ENCODE measurements at regions not wholly inside any gene's neighbourhood (a gene's known extent, or its start where the extent isn't known, plus 50 kb on each side); places are given as distances from the start of the nearest gene placed in this dataset.

DNA sequence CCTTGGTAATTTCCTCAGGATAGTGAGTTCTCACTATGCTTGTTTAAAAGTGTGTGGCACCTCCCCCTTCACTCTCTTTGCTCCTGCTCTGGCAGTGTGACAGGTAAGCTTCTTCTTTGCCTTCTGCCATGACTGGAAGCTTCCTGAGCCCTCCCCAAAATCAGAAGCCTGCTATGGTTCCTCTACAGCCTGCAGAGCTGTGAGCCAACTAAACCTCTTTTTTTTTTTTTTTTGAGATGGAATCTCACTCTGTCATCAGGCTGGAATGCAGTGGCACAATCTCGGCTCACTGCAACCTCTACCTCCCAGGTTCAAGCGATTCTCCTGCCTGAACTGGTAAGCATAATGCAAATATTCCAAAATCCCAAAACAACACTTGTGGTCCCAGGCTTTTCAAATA, 80.0 kb downstream of the SOWAHC start:
- Histone ChIP-seq H3K36me3 (no peaks in the 10 kb centered on the region), H3K27ac (no peak overlapping the region), H3K27me3 (no peaks in the 10 kb centered on the region), H3K4me1 (peaks cover 0 to 40% (median 23%) of the 10 kb centered on the region in 9 donors), H3K4me3 (no peak overlapping the region), H3K9me3 (peaks cover 0 to 6% (median 0%) of the 10 kb centered on the region in 11 donors)
- ATAC-seq (no peak), DNase-seq (no peak)
- intact Hi-C loops (cut with DNase I), result loop anchor here in 4 of 10 donors (5.0 to 10.0 kb wide), 2 partner anchors 79 to 82 kb away; partner anchors contain the start of genes SEPTIN10 (in 4 of the 4) and SOWAHC (in 4 of the 4)
- 27 to 39% methylated on average over 2 of the region's 2 CpGs for WGBS, 2 donors
- TF ChIP-seq, protein P1, sequence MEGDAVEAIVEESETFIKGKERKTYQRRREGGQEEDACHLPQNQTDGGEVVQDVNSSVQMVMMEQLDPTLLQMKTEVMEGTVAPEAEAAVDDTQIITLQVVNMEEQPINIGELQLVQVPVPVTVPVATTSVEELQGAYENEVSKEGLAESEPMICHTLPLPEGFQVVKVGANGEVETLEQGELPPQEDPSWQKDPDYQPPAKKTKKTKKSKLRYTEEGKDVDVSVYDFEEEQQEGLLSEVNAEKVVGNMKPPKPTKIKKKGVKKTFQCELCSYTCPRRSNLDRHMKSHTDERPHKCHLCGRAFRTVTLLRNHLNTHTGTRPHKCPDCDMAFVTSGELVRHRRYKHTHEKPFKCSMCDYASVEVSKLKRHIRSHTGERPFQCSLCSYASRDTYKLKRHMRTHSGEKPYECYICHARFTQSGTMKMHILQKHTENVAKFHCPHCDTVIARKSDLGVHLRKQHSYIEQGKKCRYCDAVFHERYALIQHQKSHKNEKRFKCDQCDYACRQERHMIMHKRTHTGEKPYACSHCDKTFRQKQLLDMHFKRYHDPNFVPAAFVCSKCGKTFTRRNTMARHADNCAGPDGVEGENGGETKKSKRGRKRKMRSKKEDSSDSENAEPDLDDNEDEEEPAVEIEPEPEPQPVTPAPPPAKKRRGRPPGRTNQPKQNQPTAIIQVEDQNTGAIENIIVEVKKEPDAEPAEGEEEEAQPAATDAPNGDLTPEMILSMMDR (IDR thresholded peaks at IDR 0.05), result no peak

DNA sequence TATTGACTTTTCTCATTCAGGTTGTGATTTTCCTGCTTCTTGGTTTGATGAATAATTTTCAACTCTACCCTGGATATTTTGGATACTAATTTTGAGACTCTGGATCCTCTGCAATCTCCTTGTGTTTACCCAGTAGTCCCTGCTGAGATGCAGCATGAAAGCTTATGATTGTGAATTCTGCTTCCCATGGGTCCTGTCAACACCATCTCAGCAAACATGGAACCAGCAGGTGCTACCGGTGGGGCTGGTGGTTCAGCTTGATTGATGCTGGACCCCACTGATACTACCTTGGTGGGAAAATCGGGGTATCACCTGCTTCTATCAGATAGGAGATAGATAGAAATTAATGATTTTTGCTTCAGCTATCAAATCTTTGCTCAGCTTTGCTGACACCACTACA, 81.1 kb downstream of the SOWAHC start:
- TF ChIP-seq, protein P1 (IDR thresholded peaks at IDR 0.05), result no peak
- no peak overlapping the region for H3K4me3 ChIP-seq
- no peak overlapping the region for H3K27ac ChIP-seq
- peaks cover 0 to 45% (median 31%) of the 10 kb centered on the region in 9 donors for H3K4me1 ChIP-seq
- DNase-seq (no peak), ATAC-seq (no peak)
- H3K27me3 ChIP-seq, result no peaks in the 10 kb centered on the region
- 58 to 73% methylated on average over 2 of the region's 2 CpGs for WGBS, 2 donors
- H3K36me3 ChIP-seq, result no peaks in the 10 kb centered on the region
- peaks cover 0 to 6% (median 0%) of the 10 kb centered on the region in 11 donors for H3K9me3 ChIP-seq
- intact Hi-C loops (cut with DNase I), result loop anchor here in 1 of 10 donors (10.0 kb wide), 1 partner anchor 80 kb away; the partner anchor contains the start of genes SEPTIN10 and SOWAHC

DNA sequence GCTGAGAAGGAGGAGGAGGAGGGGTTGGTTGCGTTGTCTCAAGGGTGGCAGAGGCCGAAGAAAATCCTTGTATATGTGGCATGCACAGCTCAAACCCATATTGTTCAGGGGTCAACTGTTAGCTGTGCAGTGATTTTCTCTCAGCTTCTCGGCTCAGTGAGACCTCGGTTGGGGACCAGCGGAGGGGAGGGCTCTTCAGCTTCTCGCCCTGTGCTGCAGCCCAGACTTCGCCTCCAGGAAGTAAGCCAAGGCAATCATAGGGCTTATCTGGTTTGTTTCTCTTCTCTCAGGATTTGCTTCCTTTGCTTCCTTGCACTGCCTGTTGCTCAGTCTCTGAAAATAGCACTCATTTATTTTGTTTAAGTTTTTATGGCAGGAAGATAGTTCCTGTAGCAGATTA, 85.5 kb downstream of the SOWAHC start:
- H3K4me3 ChIP-seq, result peak overlapping the region in 1 of 10 donors; percentile 7
- 19 to 23% methylated on average over 7 of the region's 7 CpGs for WGBS, 2 donors
- H3K4me1 ChIP-seq, result peaks cover 0 to 33% (median 19%) of the 10 kb centered on the region in 9 donors
- no peaks in the 10 kb centered on the region for H3K27me3 ChIP-seq
- no peaks in the 10 kb centered on the region for H3K36me3 ChIP-seq
- TF ChIP-seq, protein P1 (IDR thresholded peaks at IDR 0.05), result no peak
- peak; percentile 58 to 83 (median 74) for ATAC-seq
- peaks cover 0 to 6% (median 0%) of the 10 kb centered on the region in 11 donors for H3K9me3 ChIP-seq
- peak overlapping the region in 4 of 10 donors; percentile 19 to 49 (median 32) for H3K27ac ChIP-seq
- no peak for DNase-seq
- intact Hi-C loops (cut with DNase I), result loop anchor here in 1 of 10 donors (10.0 kb wide), 1 partner anchor 85 kb away; the partner anchor contains the start of genes SEPTIN10 and SOWAHC

DNA sequence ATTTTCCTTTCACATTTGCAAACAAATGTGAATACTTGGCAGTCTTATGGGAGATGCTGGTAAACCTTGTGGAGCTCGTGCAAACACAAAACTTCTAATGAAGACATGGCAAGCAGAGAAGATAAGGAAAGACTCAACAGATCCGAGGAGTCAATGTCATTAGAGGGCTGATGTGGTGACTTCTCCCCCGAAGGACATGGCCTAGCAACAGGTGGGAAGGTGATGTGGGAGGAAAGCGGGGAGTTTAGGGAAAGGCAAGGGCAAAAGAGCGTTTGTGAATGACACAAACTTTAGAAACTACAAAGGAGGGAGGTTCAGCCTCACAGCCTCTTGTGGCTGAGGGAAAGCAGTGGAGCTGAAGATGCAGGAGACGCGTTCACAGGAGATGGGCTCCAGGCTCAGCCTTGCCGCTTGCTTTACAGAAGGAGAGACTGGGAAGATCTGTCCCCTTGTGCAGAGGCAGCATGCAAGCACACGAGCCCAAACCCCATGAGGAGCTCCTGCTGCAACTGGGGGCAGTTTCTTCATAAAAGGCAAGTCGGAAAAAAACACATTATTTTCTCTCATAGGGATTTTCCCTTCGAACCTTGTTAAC, 86.6 kb downstream of the SOWAHC start:
- peaks cover 0 to 33% (median 19%) of the 10 kb centered on the region in 9 donors for H3K4me1 ChIP-seq
- TF ChIP-seq, protein P1 (IDR thresholded peaks at IDR 0.05), result no peak
- intact Hi-C loops (cut with DNase I), result no loop called here
- peaks cover 0 to 6% (median 0%) of the 10 kb centered on the region in 11 donors for H3K9me3 ChIP-seq
- H3K27me3 ChIP-seq, result no peaks in the 10 kb centered on the region
- H3K4me3 ChIP-seq, result no peak overlapping the region
- peak overlapping the region in 1 of 10 donors; percentile 39 for H3K27ac ChIP-seq
- no peak for DNase-seq
- H3K36me3 ChIP-seq, result no peaks in the 10 kb centered on the region
- no peak for ATAC-seq
- WGBS, 2 donors, result 76 to 81% methylated on average over 11 of the region's 11 CpGs

All from heart right ventricle (tissue), 16 donors.